Iris pigment epithelial cell (primary cell): ENCODE measurements at regions not wholly inside any gene's neighbourhood (a gene's known extent, or its start where the extent isn't known, plus 50 kb on each side); places are given as distances from the start of the nearest gene placed in this dataset.
"Not testable (repeated sequence)": the region's sequence is repeated elsewhere in the genome, so short reads cannot be mapped to it uniquely, and the experiment has no call there.

Source experiments
- DNase-seq: peaks from one replicate; pipeline ENCODE4 v3.0.0-alpha.2; 2011; ENCODE audit warnings: low read depth

GRCh38 chr1:185434721-185435120 is 117.7 kb upstream of the IVNS1ABP start:
- DNase-seq = no peak

- DNase-seq = no peak
These were observed 116.6 kb upstream of the IVNS1ABP start for GRCh38 chr1:185433667-185434066.

- no peak for DNase-seq
These were observed 115.9 kb upstream of the IVNS1ABP start for GRCh38 chr1:185432948-185433347.

GRCh38 chr1:185431612-185432011 is 114.6 kb upstream of the IVNS1ABP start:
- no peak for DNase-seq

GRCh38 chr1:185429668-185430067 is 112.6 kb upstream of the IVNS1ABP start:
- DNase-seq = not testable (repeated sequence)

GRCh38 chr1:185427776-185428175 is 110.7 kb upstream of the IVNS1ABP start:
- no peak for DNase-seq

GRCh38 chr1:185427264-185427663 is 110.2 kb upstream of the IVNS1ABP start:
- DNase-seq = no peak

- DNase-seq = peak; percentile 49
These were observed 109.8 kb upstream of the IVNS1ABP start for GRCh38 chr1:185426848-185427247.

GRCh38 chr1:185425163-185425562 is 108.1 kb upstream of the IVNS1ABP start:
- no peak for DNase-seq

- no peak for DNase-seq
These were observed 104.6 kb upstream of the IVNS1ABP start for GRCh38 chr1:185421485-185422107.

- DNase-seq = no peak
These were observed 103.6 kb upstream of the IVNS1ABP start for GRCh38 chr1:185420588-185421081.

- no peak for DNase-seq
These were observed 102.7 kb upstream of the IVNS1ABP start for GRCh38 chr1:185419718-185420117.

- no peak for DNase-seq
These were observed 101.4 kb upstream of the IVNS1ABP start for GRCh38 chr1:185418472-185418871.

- DNase-seq = no peak
These were observed 95.5 kb upstream of the IVNS1ABP start for GRCh38 chr1:185412385-185413087.

- DNase-seq = no peak
These were observed 92.9 kb upstream of the IVNS1ABP start for GRCh38 chr1:185409763-185410528.

- no peak for DNase-seq
These were observed 92.3 kb upstream of the IVNS1ABP start for GRCh38 chr1:185409345-185409744.

GRCh38 chr1:185408700-185409270 is 91.7 kb upstream of the IVNS1ABP start:
- no peak for DNase-seq

GRCh38 chr1:185406691-185407009 is 89.6 kb upstream of the IVNS1ABP start:
- DNase-seq = no peak

GRCh38 chr1:185406006-185406690 is 89.1 kb upstream of the IVNS1ABP start:
- no peak for DNase-seq

- DNase-seq = no peak
These were observed 88.0 kb upstream of the IVNS1ABP start for GRCh38 chr1:185404907-185405568.

- DNase-seq = peak; percentile 28
These were observed 87.2 kb upstream of the IVNS1ABP start for GRCh38 chr1:185404291-185404690.

- DNase-seq = no peak
These were observed 85.9 kb upstream of the IVNS1ABP start for GRCh38 chr1:185402930-185403329.
